Thymus (tissue), 11 donors: ENCODE measurements at regions not wholly inside any gene's neighbourhood (a gene's known extent, or its start where the extent isn't known, plus 50 kb on each side); places are given as distances from the start of the nearest gene placed in this dataset.
"Not testable (repeated sequence)": the region's sequence is repeated elsewhere in the genome, so short reads cannot be mapped to it uniquely, and the experiment has no call there.

Experiments used
- DNase-seq, 9 donors: peaks; one replicate each; pipeline ENCODE4 v3.0.0-alpha.2; 2013; ENCODE audit warnings: low spot score in 9 of 9, low read depth in 6 of 9, missing footprints in 1 of 9
- H3K27ac ChIP-seq, 2 donors: one replicate each; pipeline ENCODE4 v1.5.1; 2013; ENCODE audit warnings: control low read depth in 1 of 2, low read depth in 1 of 2, low read length in 1 of 2, mild to moderate bottlenecking in 1 of 2, moderate library complexity in 1 of 2
- H3K27me3 ChIP-seq, 2 donors: one replicate each; pipeline ENCODE4 v1.5.1; 2013; ENCODE audit warnings: low read length in 1 of 2; ENCODE audit not compliant: control insufficient read depth in 2 of 2, insufficient read depth in 1 of 2
- H3K36me3 ChIP-seq, 2 donors: one replicate each; pipeline ENCODE4 v1.5.1; 2013; ENCODE audit warnings: low read length in 1 of 2, mild to moderate bottlenecking in 1 of 2, moderate library complexity in 1 of 2; ENCODE audit not compliant: control insufficient read depth in 2 of 2, insufficient read depth in 2 of 2
- H3K4me1 ChIP-seq, 2 donors: one replicate each; pipeline ENCODE4 v1.5.1; 2013; ENCODE audit warnings: low read length in 2 of 2; ENCODE audit not compliant: control insufficient read depth in 2 of 2, insufficient read depth in 2 of 2
- H3K4me3 ChIP-seq, 2 donors: one replicate each; pipeline ENCODE4 v1.5.1; 2013; ENCODE audit warnings: low read length in 2 of 2, control low read depth in 1 of 2, mild to moderate bottlenecking in 1 of 2
- H3K9me3 ChIP-seq, 2 donors: one replicate each; pipeline ENCODE4 v1.5.1; 2013; ENCODE audit warnings: low read length in 1 of 2, mild to moderate bottlenecking in 1 of 2; ENCODE audit not compliant: control insufficient read depth in 2 of 2, insufficient read depth in 1 of 2
- WGBS: extraction: QIAGEN DNeasy Blood & Tissue Kit; methylation state at CpG from one replicate; pipeline ENCODE4 v1.1.7; 2013; 5-methylcytosine and 5-hydroxymethylcytosine counted together
- donor health status: healthy.

DNA sequence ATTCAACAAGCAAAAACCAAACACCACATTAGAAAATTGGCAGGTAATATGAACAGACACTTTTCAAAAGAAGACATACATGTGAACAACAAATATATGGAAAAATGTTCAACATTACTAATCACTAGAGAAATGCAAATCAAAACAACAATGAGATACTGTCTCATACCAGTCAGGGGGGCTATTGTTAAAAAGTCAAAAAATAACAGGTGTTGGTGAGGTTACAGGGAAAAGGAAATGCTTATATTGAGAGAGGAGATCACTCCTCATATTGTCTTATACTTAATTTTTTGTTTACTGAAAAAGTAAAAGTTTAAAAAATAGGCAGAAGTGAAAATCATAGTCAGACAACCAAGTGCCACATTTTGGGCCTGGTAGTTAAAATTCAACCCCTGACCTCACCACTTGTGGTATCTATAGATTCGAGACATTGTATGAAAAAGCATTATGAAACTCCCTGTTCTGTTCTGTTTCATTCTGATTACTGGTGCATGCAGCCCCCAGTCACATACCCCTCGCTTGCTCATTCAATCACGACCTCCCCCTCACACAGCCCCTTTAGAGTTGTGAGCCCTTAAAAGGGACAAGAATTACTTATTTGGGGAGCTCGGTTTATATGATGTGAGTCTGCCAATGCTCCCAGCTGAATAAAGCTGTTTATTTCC, 153.7 kb upstream of the FGF16 start:
- DNase-seq: no peak
- H3K4me1 ChIP-seq: no peaks in the 10 kb centered on the region
- no peak overlapping the region for H3K4me3 ChIP-seq
- H3K27ac ChIP-seq: no peak overlapping the region
- 94% methylated on average over 4 of the region's 4 CpGs for WGBS
- H3K36me3 ChIP-seq: no peaks in the 10 kb centered on the region
- H3K27me3 ChIP-seq: no peaks in the 10 kb centered on the region
- H3K9me3 ChIP-seq: peaks cover 0 to 5% of the 10 kb centered on the region in 2 donors

DNA sequence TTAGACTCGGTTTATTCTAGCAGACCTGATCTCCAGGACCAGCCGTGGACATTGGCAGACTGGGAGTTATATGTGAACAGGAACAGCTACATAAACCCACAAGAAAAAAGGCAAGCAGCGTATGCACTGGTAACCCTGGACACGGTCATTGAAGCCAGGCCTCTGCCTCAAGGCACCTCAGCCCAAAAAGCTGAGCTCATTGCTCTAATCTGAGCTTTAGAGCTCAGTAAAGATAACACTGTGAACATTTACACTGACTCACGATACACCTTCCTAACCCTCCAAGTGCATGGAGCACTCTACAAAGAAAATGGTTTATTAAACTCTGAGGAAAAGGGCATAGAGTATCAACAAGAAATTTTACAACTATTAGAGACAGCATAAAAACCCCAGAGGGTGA, 148.9 kb upstream of the FGF16 start:
- Histone ChIP-seq H3K27ac (no peak overlapping the region), H3K9me3 (peaks cover 0 to 6% of the 10 kb centered on the region in 2 donors), H3K36me3 (no peaks in the 10 kb centered on the region), H3K4me3 (no peak overlapping the region), H3K27me3 (no peaks in the 10 kb centered on the region), H3K4me1 (no peaks in the 10 kb centered on the region)
- 94% methylated on average over 5 of the region's 5 CpGs for WGBS
- no peak for DNase-seq

DNA sequence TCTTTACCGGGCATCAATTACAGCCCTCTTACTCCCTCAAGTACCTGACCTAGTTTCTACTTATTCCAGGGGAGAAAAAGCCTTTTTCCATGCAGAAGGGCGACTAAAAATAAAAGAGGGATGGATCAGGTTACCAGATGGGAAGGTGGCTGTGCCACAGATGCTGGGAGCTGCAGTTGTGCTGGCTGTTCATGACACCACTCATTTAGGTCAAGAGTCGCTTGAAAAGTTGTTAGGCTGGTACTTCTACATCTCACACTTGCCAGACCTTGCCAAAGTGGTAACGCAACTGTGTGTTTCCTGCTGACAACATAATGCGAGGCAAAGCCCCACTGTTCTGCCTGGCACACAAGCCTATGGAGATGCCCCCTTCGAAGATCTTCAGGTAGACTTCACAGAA, 148.4 kb upstream of the FGF16 start:
- WGBS: 86% methylated on average over 6 of the region's 6 CpGs

DNA sequence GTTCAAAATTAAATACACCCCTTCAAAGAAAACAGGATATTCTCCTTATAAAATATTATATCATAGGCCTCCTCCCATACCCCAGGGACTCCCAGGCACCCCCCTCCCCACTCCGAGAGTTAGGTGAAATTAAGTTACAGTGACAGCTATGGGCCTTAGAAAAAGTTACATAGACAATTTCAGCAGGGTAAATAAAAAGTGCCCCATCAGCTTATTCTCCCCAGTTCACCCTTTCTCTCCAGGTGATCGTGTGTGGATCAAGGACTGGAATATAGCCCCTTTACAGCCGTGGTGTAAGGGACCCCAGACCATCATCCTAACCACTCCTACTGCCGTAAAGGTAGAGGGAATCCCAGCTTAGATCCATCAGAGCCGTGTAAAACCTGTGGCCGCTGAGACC, 147.6 kb upstream of the FGF16 start:
- no peak for DNase-seq
- WGBS: 93% methylated on average over 6 of the region's 6 CpGs

More for the DNA sequence above, 148.4 kb upstream of the FGF16 start:
- H3K36me3 ChIP-seq: no peaks in the 10 kb centered on the region
- peaks cover 0 to 9% of the 10 kb centered on the region in 2 donors for H3K9me3 ChIP-seq
- no peaks in the 10 kb centered on the region for H3K4me1 ChIP-seq
- no peaks in the 10 kb centered on the region for H3K27me3 ChIP-seq
- H3K4me3 ChIP-seq: no peak overlapping the region
- no peak for DNase-seq
- H3K27ac ChIP-seq: no peak overlapping the region

DNA sequence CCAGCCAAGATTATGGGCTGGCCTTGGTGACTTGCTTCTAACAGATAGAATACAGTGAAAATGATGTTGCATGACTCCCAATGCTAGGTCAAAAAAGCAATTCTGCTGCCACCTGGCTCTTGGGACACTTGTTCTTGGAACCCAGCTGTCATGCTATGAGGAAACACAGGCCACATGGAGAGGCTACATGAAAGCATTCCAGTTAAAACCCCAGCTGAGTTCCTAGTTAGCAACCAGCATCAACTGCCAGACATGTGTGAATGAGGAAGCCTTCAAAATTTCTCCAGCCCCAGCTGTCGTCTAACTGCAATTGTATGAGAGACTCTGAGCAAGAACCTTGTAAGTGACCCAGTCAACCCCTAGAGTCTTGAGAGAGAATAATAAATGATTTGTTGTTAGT, 105.2 kb upstream of the FGF16 start:
- H3K4me1 ChIP-seq: no peaks in the 10 kb centered on the region
- DNase-seq: peak in 1 of 9 donors; percentile 2
- no peak overlapping the region for H3K27ac ChIP-seq
- H3K9me3 ChIP-seq: no peaks in the 10 kb centered on the region
- H3K36me3 ChIP-seq: no peaks in the 10 kb centered on the region
- WGBS: 55% methylated on average over 1 of the region's 1 CpG
- no peaks in the 10 kb centered on the region for H3K27me3 ChIP-seq
- H3K4me3 ChIP-seq: no peak overlapping the region

More for the DNA sequence above, 147.6 kb upstream of the FGF16 start:
- Histone ChIP-seq H3K4me1 (no peaks in the 10 kb centered on the region), H3K9me3 (peaks cover 0 to 7% of the 10 kb centered on the region in 2 donors), H3K4me3 (no peak overlapping the region), H3K27me3 (no peaks in the 10 kb centered on the region), H3K27ac (no peak overlapping the region), H3K36me3 (no peaks in the 10 kb centered on the region)

DNA sequence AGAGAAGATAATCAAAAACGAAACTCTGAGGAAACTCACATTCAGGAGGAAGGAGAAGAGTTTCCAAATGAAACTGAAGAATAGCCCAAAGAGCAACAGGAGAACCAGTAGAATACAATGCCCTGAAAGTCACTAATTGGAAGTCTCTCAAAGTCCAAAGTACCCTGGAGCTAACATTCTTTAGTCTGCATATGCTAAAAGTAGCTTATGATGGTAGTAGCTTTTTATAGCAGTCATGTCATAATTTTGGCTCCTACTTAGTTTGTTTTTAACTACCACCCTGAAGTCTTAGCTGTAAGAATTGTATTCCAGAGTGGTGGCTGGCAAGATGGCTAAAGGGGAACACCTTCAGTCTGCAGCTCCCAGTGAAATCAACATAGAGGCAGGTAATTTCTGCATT, 100.3 kb upstream of the FGF16 start:
- Histone ChIP-seq H3K36me3 (no peaks in the 10 kb centered on the region), H3K27me3 (no peaks in the 10 kb centered on the region), H3K9me3 (peaks cover 0 to 6% of the 10 kb centered on the region in 2 donors), H3K4me3 (no peak overlapping the region), H3K27ac (no peak overlapping the region), H3K4me1 (no peaks in the 10 kb centered on the region)
- WGBS: 83% methylated on average over 1 of the region's 1 CpG
- DNase-seq: no peak

DNA sequence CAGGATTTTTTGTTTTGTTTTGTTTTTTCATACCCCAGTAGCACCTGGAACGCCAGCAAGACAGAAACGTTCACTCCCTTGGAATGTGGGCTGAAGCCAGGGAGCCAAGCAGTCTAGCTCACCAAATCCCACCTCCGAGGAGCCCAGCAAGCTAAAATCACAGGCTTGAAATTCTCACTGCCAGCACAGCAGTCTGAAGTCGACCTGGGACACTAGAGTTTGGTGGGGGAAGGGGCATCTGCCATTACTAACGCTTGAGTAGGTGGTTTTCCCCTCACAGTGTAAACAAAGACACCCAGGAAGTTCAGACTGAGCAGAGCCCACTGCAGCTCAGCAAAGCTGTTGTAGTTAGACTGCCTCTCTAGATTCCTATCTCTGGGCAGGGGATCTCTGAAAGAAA, 99.6 kb upstream of the FGF16 start:
- no peak overlapping the region for H3K4me3 ChIP-seq
- WGBS: 60% methylated on average over 5 of the region's 5 CpGs
- H3K9me3 ChIP-seq: peaks cover 0 to 6% of the 10 kb centered on the region in 2 donors
- DNase-seq: no peak
- no peaks in the 10 kb centered on the region for H3K36me3 ChIP-seq
- no peak overlapping the region for H3K27ac ChIP-seq
- H3K27me3 ChIP-seq: no peaks in the 10 kb centered on the region
- H3K4me1 ChIP-seq: no peaks in the 10 kb centered on the region

DNA sequence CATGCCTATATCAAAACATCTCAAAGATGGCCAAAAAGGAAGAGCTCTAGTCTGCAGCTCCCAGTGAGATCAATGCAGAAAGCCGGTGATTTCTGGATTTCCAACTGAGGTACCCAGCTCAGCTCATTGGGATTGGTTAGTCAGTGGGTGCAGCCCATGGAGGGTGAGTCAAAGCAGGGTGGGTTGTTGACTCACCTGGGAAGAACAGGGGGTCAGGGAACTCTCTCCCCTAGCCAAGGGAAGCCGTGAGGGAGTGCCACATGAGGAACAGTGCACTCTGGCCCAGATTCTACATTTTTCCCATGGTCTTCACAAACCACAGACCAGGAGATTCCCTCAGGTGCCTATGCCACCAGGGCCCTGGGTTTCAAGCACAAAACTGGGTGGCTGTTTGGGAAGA, 57.3 kb upstream of the FGF16 start:
- Histone ChIP-seq H3K36me3 (no peaks in the 10 kb centered on the region), H3K9me3 (no peaks in the 10 kb centered on the region), H3K4me1 (no peaks in the 10 kb centered on the region), H3K27ac (no peak overlapping the region), H3K4me3 (no peak overlapping the region), H3K27me3 (no peaks in the 10 kb centered on the region)
- DNase-seq: no peak
- 98% methylated on average over 2 of the region's 2 CpGs for WGBS

DNA sequence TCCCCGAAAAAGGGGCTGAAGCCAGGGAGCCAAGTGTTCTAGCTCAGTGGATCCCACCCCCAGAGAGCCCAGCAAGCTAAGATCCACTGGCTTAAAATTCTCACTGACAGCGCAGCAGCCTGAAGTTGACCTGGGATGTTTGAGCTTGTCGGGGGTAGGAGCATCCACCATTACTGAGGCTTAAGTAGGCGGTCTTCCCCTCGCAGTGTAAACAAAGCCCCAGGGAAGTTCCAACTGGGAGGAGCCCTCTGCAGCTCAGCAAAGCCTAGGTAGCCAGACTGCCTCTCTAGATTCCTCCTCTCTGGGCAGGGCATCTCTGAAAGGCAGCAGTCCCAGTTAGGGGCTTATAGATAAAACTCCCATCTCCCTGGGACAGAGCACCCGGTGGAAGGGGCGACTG, 56.8 kb upstream of the FGF16 start:
- DNase-seq, H3K36me3 ChIP-seq, H3K4me3 ChIP-seq, H3K27ac ChIP-seq, H3K27me3 ChIP-seq, H3K9me3 ChIP-seq, H3K4me1 ChIP-seq: not testable (repeated sequence)
- 95% methylated on average over 7 of the region's 7 CpGs for WGBS
